GM23248 (cell line): ENCODE measurements at regions not wholly inside any gene's neighbourhood (a gene's known extent, or its start where the extent isn't known, plus 50 kb on each side); places are given as distances from the start of the nearest gene placed in this dataset.
A peak's percentile ranks its signal among the peaks of the same experiment; 100 is the strongest.
"Not testable (repeated sequence)": the region's sequence is repeated elsewhere in the genome, so short reads cannot be mapped to it uniquely, and the experiment has no call there.

Source experiments
- DNase-seq: peaks from one replicate; pipeline ENCODE4 v3.0.0-alpha.2; 2015
- H2AFZ ChIP-seq: fragments of 200-600 bp; sonication (generic); 2 replicates; pipeline ENCODE4 v1.6.1; 2016; ENCODE audit warnings: antibody characterized with exemption
- H3F3A ChIP-seq: fragments of 200-600 bp; sonication (generic); 2 replicates; pipeline ENCODE4 v1.6.1; 2016; ENCODE audit warnings: mild to moderate bottlenecking, antibody characterized with exemption, mixed run types; ENCODE audit not compliant: insufficient read depth
- H3K27ac ChIP-seq: fragments of 200-600 bp; sonication (generic); 2 replicates; pipeline ENCODE4 v1.5.1; 2016; ENCODE audit warnings: mild to moderate bottlenecking
- H3K27me3 ChIP-seq: fragments of 200-600 bp; sonication (generic); replicated peaks from 2 replicates; pipeline ENCODE4 v1.6.1; 2016; ENCODE audit warnings: mild to moderate bottlenecking; ENCODE audit not compliant: insufficient read depth
- H3K36me3 ChIP-seq: fragments of 200-600 bp; sonication (generic); 2 replicates; pipeline ENCODE4 v1.6.1; 2016; ENCODE audit warnings: low read depth, mild to moderate bottlenecking
- H3K4me1 ChIP-seq: fragments of 200-600 bp; sonication (generic); 2 replicates; pipeline ENCODE4 v1.6.1; 2016; ENCODE audit warnings: mild to moderate bottlenecking; ENCODE audit not compliant: insufficient read depth
- H3K4me2 ChIP-seq: fragments of 200-600 bp; sonication (generic); one replicate; pipeline ENCODE4 v1.6.1; 2016; ENCODE audit warnings: mild to moderate bottlenecking; ENCODE audit not compliant: unreplicated experiment
- H3K4me3 ChIP-seq: fragments of 200-600 bp; sonication (generic); 2 replicates; pipeline ENCODE4 v1.5.1; 2016; ENCODE audit warnings: mild to moderate bottlenecking
- H3K79me2 ChIP-seq: fragments of 200-600 bp; sonication (generic); 2 replicates; pipeline ENCODE4 v1.6.1; 2016; ENCODE audit warnings: mild to moderate bottlenecking; ENCODE audit not compliant: insufficient read depth
- H3K9ac ChIP-seq: fragments of 200-600 bp; sonication (generic); 2 replicates; pipeline ENCODE4 v1.6.1; 2016; ENCODE audit warnings: mild to moderate bottlenecking
- H3K9me2 ChIP-seq: fragments of 200-600 bp; sonication (generic); 2 replicates; pipeline ENCODE4 v1.6.1; 2016; ENCODE audit warnings: mixed run types, mild to moderate bottlenecking, moderate library complexity; ENCODE audit not compliant: insufficient read depth
- H3K9me3 ChIP-seq: fragments of 200-600 bp; sonication (generic); one replicate; pipeline ENCODE4 v1.6.1; 2017; ENCODE audit warnings: low read depth
- H4K20me1 ChIP-seq: fragments of 200-600 bp; sonication (generic); 2 replicates; pipeline ENCODE4 v1.6.0; 2016; ENCODE audit not compliant: insufficient read depth
- EZH2 ChIP-seq: fragments of 200-600 bp; sonication (generic); IDR thresholded peaks from 2 replicates; pipeline ENCODE4 v1.6.1; 2018; ENCODE audit warnings: antibody characterized with exemption, mild to moderate bottlenecking; ENCODE audit not compliant: insufficient read depth, poor library complexity, severe bottlenecking
- EZH2phosphoT487 ChIP-seq: fragments of 200-600 bp; sonication (generic); IDR thresholded peaks from 2 replicates; pipeline ENCODE4 v1.6.1; 2018; ENCODE audit warnings: antibody characterized with exemption, moderate library complexity, mild to moderate bottlenecking, low read depth; ENCODE audit not compliant: insufficient read depth
- WGBS, 2 experiments: methylation state at CpG; one replicate each; pipeline ENCODE4 v1.1.6; 2015 to 2017; ENCODE audit warnings: low lambda C conversion rate in 2 of 2, low coverage in 1 of 2; ENCODE audit errors: missing lambda C conversion rate in 2 of 2; 5-methylcytosine and 5-hydroxymethylcytosine counted together
- in situ Hi-C: fragments of 300-500 bp; cut with MboI; formaldehyde crosslinking; loops from 2 replicates; pipeline ENCODE4 v1.15.0; 2020

- 67 to 76% methylated on average over 18 of the region's 18 CpGs for WGBS, 2 experiments
- Histone ChIP-seq H3K9me2 (no peaks in the 10 kb centered on the region), H3K4me3 (no peak overlapping the region), H3F3A (no peaks in the 10 kb centered on the region), H3K4me1 (no peaks in the 10 kb centered on the region), H3K79me2 (no peaks in the 10 kb centered on the region), H4K20me1 (no peaks in the 10 kb centered on the region), H3K27ac (no peak overlapping the region), H2AFZ (no peak overlapping the region), H3K9ac (no peak overlapping the region), H3K27me3 (no peaks in the 10 kb centered on the region), H3K4me2 (no peak overlapping the region), H3K36me3 (no peaks in the 10 kb centered on the region), H3K9me3 (no peaks in the 10 kb centered on the region)
- in situ Hi-C loops = no loop called here
- no peak for TF ChIP-seq EZH2phosphoT487
- TF ChIP-seq EZH2 = no peak
- no peak for DNase-seq
Measured at GRCh38 chr15:77901251-77901881, 176.1 kb downstream of the TBC1D2B start.

- in situ Hi-C loops, H3K9me2 ChIP-seq, H4K20me1 ChIP-seq, H3K9ac ChIP-seq, H2AFZ ChIP-seq, H3F3A ChIP-seq, H3K27ac ChIP-seq, H3K36me3 ChIP-seq, H3K4me2 ChIP-seq, H3K27me3 ChIP-seq, H3K4me3 ChIP-seq, H3K9me3 ChIP-seq, H3K79me2 ChIP-seq, H3K4me1 ChIP-seq: not testable (repeated sequence)
- 53 to 60% methylated on average over 21 to 24 of the region's 24 CpGs for WGBS, 2 experiments
- DNase-seq = peak; percentile 38
Measured at GRCh38 chr15:77900331-77900963, 177.1 kb downstream of the TBC1D2B start.

- H2AFZ ChIP-seq, H3K36me3 ChIP-seq, H3K27me3 ChIP-seq, DNase-seq, H3K4me2 ChIP-seq, in situ Hi-C loops, H3K9ac ChIP-seq, H3K9me3 ChIP-seq, H4K20me1 ChIP-seq, H3K4me3 ChIP-seq, H3F3A ChIP-seq, H3K4me1 ChIP-seq, H3K27ac ChIP-seq, H3K9me2 ChIP-seq, H3K79me2 ChIP-seq: not testable (repeated sequence)
- WGBS, 2 experiments = 80% methylated on average over 5 to 8 of the region's 8 CpGs
Measured at GRCh38 chr15:77899776-77900175, 177.7 kb downstream of the TBC1D2B start.

- no peaks in the 10 kb centered on the region for H3K9me3 ChIP-seq
- H3K27me3 ChIP-seq = no peaks in the 10 kb centered on the region
- H3K27ac ChIP-seq = no peak overlapping the region
- no peak overlapping the region for H2AFZ ChIP-seq
- H3K79me2 ChIP-seq = no peaks in the 10 kb centered on the region
- no peaks in the 10 kb centered on the region for H4K20me1 ChIP-seq
- no peak overlapping the region for H3K4me3 ChIP-seq
- no peaks in the 10 kb centered on the region for H3F3A ChIP-seq
- no peaks in the 10 kb centered on the region for H3K9me2 ChIP-seq
- in situ Hi-C loops = no loop called here
- H3K9ac ChIP-seq = no peak overlapping the region
- 77% methylated on average over 32 to 34 of the region's 34 CpGs for WGBS, 2 experiments
- no peak overlapping the region for H3K4me2 ChIP-seq
- no peak for TF ChIP-seq EZH2
- TF ChIP-seq EZH2phosphoT487 = no peak
- no peak for DNase-seq
- no peaks in the 10 kb centered on the region for H3K4me1 ChIP-seq
- H3K36me3 ChIP-seq = no peaks in the 10 kb centered on the region
Measured at GRCh38 chr15:77898811-77899730, 178.4 kb downstream of the TBC1D2B start.
